ENCODE measurements at regions not wholly inside any gene's neighbourhood (a gene's known extent, or its start where the extent isn't known, plus 50 kb on each side); places are given as distances from the start of the nearest gene placed in this dataset.
A peak's percentile ranks its signal among the peaks of the same experiment; 100 is the strongest.

GRCh38 chr5:17001428-17001827 is 65.3 kb upstream of the MYO10 start:
- H3K4me3 ChIP-seq (ENCODE audit: low read length), result no peak overlapping the region
- no peak for DNase-seq (ENCODE audit: low read depth)
- no peak for TF ChIP-seq CTCF (IDR thresholded peaks at IDR 0.05; ENCODE audit: insufficient read depth, low read depth, low read length, missing control alignments)

- no peak for DNase-seq (ENCODE audit: low read depth)
- H3K4me3 ChIP-seq (ENCODE audit: low read length), result no peak overlapping the region
- no peak for TF ChIP-seq CTCF (IDR thresholded peaks at IDR 0.05; ENCODE audit: insufficient read depth, low read depth, low read length, missing control alignments)
Observed at GRCh38 chr5:17004441-17005106, 68.5 kb upstream of the MYO10 start.

- no peak for DNase-seq (ENCODE audit: low read depth)
- no peak for TF ChIP-seq CTCF (IDR thresholded peaks at IDR 0.05; ENCODE audit: insufficient read depth, low read depth, low read length, missing control alignments)
- H3K4me3 ChIP-seq (ENCODE audit: low read length), result no peak overlapping the region
Observed at GRCh38 chr5:17005107-17005828, 69.2 kb upstream of the MYO10 start.

- TF ChIP-seq CTCF (IDR thresholded peaks at IDR 0.05; ENCODE audit: insufficient read depth, low read depth, low read length, missing control alignments), result no peak
- DNase-seq (ENCODE audit: low read depth), result peak; percentile 76
- H3K4me3 ChIP-seq (ENCODE audit: low read length), result no peak overlapping the region
Observed at GRCh38 chr5:17012289-17012688, 76.2 kb upstream of the MYO10 start.

- no peak for TF ChIP-seq CTCF (IDR thresholded peaks at IDR 0.05; ENCODE audit: insufficient read depth, low read depth, low read length, missing control alignments)
- no peak for DNase-seq (ENCODE audit: low read depth)
- H3K4me3 ChIP-seq (ENCODE audit: low read length), result no peak overlapping the region
Observed at GRCh38 chr5:17014686-17015085, 78.6 kb upstream of the MYO10 start.

GRCh38 chr5:17018871-17019270 is 82.8 kb upstream of the MYO10 start:
- TF ChIP-seq CTCF (IDR thresholded peaks at IDR 0.05; ENCODE audit: insufficient read depth, low read depth, low read length, missing control alignments), result no peak
- H3K4me3 ChIP-seq (ENCODE audit: low read length), result no peak overlapping the region
- DNase-seq (ENCODE audit: low read depth), result peak; percentile 52

All from epithelial cell of esophagus (primary cell).